HG02970 (cell line): ENCODE measurements at regions not wholly inside any gene's neighbourhood (a gene's known extent, or its start where the extent isn't known, plus 50 kb on each side); places are given as distances from the start of the nearest gene placed in this dataset.

Source experiments
- ATAC-seq: cut with Tn5 transposase; IDR thresholded peaks from one replicate; pipeline ENCODE4 v1.9.1; 2021; ENCODE audit warnings: mild to moderate bottlenecking, moderate library complexity, moderate number of reproducible peaks; ENCODE audit not compliant: unreplicated experiment, low FRiP score

DNA sequence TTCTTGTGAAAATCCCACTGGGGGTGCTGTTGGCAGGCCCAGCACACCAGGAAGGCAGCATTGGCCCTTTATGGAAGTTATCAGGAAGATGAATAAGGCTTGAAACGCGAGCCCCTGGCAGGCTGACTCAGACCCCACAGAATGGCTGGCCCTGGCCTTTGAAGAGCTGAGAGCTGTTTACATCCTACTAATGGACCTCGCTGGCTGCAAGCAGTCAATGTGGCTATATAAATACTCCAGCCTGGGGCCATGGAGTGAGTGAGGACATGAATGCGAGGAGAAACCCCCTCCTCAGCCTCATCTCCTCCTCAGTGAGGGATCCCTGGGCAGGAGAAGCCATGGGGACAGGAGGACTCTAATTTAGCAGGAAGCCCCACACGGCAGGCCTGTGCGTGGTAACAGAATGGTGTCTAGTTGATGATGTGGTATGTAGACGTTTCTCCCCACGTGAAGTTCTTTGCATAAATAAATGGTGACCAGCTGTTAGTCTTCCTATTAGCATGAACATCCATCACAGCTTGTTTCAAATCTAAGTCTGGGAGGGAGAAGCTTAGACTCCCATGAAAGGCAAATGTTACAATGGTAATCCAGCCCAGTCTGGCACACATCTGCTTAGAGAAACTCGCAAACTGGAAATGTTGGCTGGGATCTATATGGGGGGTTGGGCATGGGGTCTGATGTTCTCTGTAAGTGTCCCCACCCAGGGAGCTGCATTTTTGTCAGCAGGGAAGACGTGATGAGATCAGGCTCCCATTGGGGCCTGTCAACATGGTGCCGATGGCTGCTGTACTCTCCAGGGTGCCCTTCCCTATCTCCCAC lies 175.1 kb upstream of the PITX1 start:
- ATAC-seq = no peak

DNA sequence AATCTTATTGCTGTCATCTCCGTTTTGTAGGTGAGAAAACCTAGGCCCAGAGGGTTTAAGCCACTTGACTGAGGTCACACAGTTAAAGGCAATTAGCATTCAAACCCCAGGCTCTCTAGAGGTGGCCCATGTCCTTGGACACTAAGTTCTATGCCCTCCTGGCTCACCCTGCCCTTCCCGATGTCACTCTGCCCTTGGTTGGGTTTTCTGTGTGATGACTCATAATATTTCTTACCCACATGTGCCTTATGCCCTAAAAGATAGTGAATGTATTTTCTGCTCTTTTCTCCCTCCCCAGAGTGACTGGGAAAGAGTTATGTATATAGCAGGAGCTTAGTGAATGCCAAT lies 174.5 kb upstream of the PITX1 start:
- no peak for ATAC-seq

DNA sequence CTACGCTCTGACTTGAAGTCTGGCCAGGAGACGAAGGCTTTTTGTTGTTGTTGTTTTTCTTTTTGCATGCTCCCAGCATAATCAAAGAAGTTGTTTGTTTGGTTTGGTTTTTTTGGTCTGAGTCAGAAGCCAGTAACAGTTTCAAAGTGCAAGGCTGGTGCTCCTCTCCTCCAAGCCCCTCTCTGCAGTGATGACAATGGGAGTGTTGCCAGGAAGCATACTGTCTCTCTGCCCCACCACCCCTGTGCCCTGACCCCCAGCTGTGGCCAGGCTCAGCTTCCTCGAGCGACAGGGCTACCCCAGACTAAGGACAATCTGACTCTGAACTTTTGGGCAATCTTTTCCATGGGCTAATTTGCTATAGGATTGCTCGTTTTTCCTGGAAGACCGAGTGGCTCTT lies 173.8 kb upstream of the PITX1 start:
- no peak for ATAC-seq

DNA sequence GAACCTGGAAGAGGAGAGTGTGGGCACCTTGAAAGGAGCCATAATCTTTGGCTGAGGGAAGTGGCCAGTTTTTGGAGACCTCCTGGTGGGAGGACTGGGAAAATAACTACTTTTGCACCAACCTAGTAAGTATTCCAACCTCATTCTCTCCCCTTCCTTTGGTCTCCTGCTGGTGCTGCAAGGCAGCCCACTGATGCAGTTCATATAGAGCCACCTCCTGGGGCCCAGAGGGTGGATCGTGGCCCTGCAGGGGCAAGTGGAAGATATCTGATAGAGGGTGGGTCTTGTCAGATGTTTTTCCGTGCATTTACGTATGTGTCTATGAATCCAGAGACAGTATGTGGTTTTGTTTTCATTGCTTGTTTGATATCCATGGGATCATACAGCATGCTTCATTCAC lies 172.8 kb upstream of the PITX1 start:
- ATAC-seq = no peak

DNA sequence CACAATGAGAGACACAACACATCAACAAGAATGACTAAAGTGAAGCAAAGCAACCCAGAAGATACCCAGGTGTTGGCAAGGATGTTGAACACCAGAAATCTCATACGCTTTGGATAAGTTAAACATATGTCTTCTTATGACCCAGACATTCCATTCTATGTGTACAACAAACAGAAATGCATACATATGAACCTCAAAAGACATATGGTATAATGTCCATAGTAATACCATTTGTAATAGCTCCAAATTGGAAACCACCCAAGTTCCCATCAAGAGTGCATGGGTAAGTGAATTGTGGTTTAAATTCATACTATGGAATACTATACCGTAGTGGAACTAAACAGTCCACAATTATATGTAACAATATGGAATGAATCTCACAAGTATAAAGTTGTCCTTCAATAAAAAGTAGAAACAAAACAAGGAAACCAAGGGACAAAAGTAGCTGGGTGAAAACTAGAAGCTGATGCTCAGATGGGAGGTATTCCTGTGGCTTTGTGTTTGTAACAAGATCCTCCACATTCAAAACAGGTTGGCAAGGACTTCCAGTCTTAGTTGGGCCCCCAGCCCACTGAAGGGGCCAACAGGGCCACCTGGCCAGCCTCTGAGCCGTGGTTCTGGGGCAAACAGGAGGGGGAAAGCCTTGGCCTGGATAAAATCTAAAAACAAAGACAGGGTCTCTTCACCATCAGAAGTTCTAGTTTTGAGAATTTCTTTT lies 171.8 kb upstream of the PITX1 start:
- no peak for ATAC-seq

DNA sequence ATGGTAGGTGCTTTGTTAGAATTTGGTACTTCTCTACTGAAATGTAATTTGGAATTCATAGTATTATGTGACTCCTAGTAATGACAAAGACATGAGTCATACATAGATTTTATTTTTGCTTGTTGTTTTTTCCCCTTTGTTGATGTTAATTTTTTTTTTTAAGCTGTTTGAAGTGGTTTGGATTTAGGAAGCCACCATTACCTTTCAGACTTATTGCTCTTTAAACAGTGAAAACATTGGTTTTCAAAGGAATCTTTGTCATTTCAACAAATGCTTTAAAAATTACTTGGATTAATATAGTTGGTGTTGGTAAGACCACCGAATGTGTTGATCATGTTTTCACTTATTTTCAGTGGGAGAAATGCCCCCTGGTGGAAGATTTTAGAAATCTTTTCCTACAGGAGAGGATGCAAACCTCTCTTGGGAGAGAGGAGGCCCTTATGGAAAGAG lies 170.1 kb upstream of the PITX1 start:
- no peak for ATAC-seq

DNA sequence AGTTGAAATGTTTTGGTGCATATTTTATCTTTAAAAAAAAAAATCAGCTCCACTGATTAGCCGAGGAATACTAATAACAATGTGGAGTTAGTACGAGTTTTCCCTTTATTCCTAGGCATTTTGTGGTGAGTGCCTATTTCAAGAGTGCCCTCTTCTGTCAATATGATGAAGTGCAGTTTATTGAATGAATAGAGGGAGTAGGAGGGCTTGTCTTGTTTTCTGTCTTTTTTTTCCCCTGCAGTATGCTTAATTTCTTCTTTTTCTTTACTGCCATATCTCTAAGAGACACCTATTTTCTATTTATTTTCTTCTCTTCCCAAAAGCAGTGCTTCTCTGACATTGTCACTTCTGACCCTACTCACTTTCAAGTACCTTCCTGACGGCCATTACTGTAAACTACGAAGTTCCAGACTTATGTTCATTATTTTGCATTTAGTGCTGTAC lies 169.6 kb upstream of the PITX1 start:
- no peak for ATAC-seq

DNA sequence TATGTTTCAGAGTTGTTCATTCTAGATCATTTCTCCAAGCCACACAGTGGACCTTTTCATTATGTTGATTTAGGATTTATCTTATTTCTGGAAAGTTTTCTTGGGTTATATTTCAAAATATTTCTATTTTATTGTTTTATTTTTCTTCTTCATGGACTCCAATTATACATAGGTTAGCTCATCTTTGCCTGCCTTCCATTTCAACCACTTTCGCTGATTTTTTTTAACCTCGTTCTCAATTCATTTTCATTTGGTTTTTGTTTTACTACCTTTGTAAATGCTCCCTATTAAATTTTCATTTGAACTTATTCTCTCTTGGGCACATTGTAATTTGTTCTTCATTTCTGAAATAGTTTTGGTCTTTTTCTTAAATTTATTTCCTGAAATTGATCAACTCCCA lies 169.0 kb upstream of the PITX1 start:
- no peak for ATAC-seq

DNA sequence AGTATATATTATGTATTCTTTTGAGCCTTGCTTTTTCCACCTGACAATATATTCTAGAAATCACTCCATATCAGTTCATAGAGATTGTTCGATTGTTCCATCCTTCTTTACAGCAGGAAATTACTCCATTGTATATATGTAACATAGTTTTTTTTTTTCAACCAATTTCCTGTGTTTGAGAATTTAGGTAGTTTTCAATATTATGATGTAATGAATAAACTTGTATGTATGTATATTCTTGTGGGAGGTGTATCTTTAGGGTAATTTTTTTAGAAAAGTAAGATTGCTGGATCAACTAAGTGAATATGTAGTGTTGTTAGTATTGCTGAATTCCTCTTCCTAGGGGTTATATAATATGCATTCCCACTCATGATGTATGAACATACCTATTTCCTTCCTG lies 165.9 kb upstream of the PITX1 start:
- ATAC-seq = no peak

DNA sequence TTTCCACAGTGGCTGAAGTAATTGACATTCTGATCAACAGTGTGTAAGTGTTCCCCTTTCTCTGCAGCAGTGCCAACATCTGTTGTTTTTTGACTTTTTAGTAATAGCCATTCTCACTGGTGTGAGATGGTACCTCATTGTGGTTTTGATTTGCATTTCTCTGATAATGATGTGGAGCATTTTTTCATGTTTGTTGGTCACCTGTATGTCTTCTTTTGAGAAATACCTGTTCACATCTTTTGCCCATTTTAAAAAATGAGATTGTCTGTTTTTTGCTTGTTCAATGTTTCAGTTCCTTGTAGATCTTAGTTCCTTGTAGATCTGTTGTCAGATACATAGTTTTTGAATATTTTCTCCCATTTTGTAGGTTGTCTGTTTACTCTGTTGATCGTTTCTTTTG lies 162.5 kb upstream of the PITX1 start:
- ATAC-seq = no peak

DNA sequence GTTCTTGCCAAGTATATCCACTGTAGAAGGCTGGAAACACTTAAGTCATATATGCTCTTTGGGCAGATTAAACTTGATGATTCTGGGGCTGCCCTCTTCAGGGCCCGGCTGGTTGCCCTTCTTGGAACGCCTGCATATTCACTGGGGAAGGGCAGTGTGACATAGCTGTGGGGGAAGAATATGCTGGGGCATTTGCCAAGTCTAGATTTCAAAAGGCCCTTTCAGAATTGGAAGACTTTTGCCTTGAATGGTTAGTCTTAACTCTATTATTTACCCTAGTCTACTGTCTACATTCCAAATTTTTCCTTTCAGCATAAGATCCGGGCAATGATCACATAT lies 161.2 kb upstream of the PITX1 start:
- ATAC-seq = no peak

DNA sequence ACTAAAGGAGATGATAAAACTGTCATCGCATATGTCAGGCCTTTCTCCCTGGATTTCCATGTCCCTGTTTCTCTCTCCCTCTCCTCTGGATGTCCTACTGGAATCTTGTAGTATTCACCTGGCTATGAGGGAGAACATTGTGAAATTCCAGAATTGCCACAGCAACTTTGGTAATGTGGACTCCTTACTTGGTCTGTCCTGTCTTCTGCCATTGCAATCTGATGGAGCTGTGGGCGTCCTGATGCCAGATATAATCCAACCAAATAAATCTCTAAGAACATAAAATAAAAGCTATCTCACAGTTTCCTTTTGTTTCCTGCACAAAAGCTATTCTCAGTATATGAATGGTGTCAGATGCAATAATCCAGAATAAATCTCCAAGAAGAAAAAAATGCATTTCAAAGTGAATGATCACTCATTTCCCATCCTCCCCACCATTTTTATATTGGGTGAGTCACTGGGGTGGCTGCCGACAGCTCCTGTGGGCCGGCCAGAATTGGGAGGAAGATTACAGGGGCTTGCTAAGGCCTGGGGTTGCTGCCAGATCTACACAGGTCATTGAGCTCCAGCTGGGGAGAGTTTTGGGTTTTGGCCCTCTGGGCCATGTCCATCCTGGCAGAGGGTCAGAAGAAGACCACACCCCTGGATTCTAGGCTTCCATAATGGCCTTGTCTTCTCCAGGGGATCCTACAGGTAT lies 160.7 kb upstream of the PITX1 start:
- ATAC-seq = no peak

DNA sequence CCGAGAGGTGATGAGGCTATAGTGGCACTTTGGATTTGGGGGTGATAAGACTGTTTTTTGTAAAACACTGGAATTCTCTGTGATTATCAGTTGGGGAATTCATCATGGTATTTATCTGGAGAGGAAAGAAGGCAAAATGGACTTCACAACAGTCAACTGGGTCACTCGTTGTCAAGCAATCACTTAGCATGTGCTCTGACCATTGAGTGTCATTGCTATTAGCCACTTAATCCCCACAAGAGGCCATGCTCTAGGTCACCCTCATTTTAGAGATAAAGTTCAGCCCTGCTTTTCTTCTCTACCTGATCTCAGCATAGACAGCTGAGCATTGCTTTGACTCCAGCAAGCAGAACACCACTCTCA lies 160.1 kb upstream of the PITX1 start:
- no peak for ATAC-seq

DNA sequence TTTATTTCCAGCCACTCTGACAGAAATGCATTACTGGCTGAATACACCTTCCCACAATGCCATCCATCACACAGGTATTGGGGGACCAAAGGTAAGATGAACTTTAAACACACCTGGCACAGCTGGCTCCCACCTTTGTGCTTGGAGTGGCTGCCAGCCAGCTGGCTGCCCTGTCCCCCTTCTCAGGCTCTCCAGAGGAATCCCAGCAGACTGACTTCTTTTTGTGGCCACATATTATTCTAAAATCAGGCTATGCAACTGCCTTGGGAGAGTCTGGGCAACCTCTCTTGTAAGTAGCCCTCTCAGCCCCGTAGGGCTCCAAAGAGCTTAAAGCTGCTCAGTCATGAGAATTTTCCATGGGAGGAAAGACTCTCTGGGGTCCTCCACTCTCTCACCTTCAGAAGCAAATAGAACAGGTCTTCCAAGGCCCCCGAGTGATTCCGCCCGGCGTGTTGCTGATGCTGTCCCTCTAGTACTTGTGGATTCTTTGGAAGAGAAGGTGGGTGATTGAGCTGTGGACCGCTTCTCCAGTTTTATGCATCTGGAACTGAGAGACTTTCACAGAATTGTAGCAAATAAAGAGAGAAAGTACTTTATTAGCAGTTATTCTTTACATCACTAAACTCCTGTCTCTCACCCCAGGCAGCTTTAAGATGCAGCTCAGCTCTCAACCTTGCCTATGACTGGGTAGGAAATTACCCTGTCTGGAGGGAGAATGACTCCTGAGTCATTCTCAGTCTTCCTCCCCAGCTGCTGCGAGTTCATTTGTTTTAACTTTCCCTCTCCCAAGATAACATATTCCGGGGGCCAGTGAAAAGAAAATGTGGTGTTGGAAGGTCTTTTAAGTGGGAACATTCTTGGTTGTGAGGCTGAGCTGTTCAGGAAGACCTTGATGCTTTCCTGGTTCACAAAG lies 159.4 kb upstream of the PITX1 start:
- no peak for ATAC-seq

DNA sequence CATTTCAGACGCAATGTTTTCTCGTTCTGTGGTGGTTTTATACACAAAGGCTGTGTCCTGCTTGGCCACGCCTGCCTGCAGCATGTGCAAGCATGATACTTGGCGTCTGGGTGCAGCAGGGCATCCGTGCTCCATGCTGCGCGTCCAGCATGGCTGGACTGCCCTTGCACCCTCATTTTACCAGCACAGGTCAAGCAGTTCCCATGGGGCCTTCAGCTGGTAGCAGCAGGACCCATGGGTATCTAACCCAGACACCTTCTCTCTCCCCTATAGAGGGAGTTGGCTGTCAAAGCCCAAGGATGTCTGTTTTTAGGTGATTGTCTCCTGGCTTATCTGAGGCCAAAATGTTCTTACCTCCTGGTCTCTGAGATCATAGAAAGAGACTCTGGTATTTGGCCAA lies 158.3 kb upstream of the PITX1 start:
- no peak for ATAC-seq

DNA sequence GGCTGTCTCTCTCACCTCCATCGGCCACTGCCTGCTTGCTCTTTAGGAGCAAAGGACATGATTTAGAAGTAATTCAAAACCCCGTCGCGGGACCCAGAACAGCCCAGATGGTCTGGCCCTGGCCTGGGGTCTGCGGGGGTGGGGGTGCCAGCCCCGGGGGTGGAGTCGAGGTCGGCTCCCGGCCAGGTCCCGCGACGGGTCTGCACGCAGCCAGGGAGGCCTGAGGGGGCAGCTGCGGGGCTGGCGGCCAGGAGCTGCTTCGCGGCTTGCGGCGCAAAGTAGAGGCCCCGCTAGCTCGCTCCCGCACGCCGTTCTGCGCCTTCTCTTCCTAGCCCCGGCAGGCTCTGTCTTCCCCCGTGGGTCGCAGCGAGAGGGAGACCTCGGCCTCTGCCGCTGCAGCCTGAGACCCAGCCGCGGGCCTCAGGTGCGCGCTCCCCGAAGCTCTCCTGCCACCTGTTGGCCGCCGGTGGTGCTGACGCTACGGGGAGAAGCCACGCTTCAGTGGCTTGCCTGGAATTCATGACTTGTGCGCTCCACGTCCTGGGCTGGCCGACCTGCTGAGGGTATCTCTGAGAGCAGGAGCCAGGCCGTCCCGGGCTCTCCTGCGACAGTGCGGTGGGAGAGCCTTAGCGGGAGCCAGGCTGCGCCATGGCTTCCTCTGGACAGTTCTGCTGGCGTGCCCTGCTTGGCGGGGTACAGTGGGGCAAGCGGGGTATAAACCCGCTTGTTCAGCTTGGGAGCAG lies 157.2 kb upstream of the PITX1 start:
- ATAC-seq = peak; percentile 72

DNA sequence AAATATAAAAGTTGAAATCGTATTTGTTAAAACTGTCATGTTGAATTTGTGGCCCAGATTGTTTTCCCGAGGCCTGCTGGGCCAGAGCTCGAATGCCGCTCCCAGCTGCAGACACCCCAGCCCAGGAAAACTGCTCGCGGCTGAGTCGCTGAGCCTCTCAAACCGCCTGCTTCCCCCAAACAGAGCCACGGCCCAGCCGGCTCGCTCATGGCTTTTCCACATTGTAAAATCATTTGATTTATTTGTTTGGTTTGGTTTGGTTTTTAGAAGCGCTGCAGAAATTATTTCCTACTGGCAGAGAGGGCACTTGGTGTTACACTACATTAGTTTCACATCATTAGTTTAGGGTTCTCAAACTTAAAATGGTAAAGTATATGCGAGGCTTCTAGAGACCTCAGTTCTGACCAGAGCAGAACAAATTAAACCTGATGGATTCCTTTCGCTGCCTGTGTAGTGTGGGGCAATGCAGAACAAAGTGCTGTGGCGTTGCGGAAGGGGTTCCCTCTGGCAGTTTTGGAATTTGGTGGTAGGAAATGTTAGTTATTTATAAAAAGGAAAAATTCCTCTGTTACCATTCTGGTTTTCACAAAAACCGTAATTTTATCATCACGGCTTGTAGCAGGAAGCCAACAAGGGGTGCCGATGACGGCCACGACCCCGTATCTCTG lies 156.5 kb upstream of the PITX1 start:
- no peak for ATAC-seq

DNA sequence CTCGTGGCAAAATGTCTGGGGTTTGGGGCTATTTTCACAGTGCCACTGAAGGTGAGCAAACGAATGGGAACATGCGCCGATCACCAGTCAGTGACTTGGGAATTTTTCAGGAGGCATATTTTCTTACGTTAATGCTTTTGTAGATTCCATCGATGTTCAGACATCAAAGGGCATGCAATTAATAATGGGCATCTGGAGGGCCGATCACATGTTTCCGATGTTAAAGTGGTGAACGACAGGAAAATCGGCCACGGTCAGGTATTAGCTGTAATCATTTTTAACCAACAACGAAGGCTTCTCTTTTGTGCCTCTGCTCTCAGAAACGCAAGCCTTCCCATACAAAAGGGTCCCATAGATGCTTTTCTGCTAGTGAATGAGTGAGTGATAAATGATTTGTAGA lies 155.0 kb upstream of the PITX1 start:
- ATAC-seq = no peak

DNA sequence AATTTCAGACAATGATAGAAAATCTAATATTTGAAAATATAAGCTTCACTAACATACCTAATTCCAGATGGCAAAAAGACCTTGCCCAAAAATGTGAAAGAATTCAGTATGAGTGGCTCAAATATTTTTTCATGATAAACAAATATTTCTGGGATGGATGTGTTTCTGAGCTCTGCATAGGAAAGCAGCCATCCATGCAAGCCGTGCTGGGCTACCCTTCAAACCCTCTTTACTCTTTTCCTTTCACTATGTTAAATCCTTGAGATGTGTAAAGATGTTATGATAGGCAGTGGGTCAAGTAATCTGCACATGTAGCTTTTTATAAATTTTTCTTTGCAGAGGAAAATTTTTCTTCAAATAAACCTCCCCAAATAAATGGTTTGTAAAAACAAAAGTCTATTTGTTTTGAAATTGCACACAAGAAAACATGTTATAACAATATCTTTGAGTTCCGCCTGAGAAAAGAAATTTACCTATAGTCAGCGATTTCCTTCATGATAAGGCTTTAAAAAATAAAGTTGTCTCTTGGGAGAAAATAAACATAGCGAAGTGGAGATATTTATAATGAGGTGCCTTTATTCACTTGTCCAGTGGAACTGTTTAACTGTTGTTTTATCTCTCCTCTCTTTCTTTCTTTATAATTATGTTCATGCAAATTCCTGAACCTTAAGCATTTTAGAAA lies 154.3 kb upstream of the PITX1 start:
- ATAC-seq = no peak
